OCI-LY7 (cell line): ENCODE measurements at regions not wholly inside any gene's neighbourhood (a gene's known extent, or its start where the extent isn't known, plus 50 kb on each side); places are given as distances from the start of the nearest gene placed in this dataset.

Experiments used
- EZH2phosphoT487 ChIP-seq: fragments of 200-600 bp; sonication (generic); IDR thresholded peaks from 2 replicates; pipeline ENCODE4 v1.6.1; 2018; ENCODE audit warnings: low read depth, borderline replicate concordance, mild to moderate bottlenecking, mixed run types, antibody characterized with exemption, low read length, moderate library complexity, mixed read lengths
- TF ChIP-seq, protein P1 (sequence below): fragments of 200-600 bp; sonication (generic); conservative IDR thresholded peaks from 2 replicates; pipeline ENCODE4 v1.5.1; 2014; ENCODE audit warnings: mild to moderate bottlenecking, antibody characterized with exemption, low read length, moderate library complexity, mixed read lengths

DNA sequence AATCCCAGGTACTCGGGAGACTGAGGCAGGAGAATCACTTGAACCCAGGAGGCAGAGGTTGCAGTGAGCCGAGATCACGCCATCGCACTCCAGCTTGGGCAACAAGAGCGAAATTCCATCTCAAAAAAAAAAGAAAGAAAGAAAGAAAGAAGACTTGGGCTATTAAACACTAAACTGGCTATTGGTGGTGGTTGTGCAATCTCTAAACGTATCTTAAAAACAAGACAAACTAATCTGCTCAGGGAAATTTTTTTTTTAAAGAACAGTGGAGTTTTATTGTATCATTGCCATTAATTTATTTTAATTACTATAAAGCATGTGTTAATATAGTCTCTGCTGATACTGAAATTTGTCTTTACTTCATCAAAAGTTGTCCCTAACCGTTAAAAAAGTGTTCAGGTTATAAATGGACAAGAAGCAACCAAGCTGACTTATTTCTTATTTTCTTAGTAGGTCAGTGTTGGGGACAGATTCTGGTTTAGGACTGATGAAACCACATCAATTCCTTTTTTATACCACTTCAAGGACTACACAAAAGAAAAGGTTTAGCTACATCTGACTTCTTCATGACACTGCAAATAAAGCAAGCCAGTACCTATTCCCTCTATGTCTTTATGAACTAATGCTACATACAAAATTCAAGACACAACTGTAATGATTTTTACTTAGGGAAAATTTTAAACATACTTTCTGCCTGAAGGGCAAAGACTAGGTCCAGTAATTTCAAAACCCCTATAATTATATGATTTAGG lies 68.7 kb upstream of the KRAS start:
- TF ChIP-seq, protein P1, sequence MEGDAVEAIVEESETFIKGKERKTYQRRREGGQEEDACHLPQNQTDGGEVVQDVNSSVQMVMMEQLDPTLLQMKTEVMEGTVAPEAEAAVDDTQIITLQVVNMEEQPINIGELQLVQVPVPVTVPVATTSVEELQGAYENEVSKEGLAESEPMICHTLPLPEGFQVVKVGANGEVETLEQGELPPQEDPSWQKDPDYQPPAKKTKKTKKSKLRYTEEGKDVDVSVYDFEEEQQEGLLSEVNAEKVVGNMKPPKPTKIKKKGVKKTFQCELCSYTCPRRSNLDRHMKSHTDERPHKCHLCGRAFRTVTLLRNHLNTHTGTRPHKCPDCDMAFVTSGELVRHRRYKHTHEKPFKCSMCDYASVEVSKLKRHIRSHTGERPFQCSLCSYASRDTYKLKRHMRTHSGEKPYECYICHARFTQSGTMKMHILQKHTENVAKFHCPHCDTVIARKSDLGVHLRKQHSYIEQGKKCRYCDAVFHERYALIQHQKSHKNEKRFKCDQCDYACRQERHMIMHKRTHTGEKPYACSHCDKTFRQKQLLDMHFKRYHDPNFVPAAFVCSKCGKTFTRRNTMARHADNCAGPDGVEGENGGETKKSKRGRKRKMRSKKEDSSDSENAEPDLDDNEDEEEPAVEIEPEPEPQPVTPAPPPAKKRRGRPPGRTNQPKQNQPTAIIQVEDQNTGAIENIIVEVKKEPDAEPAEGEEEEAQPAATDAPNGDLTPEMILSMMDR, result no peak
- TF ChIP-seq EZH2phosphoT487, result no peak
